Activated CD4-positive, alpha-beta T cell treated with anti-CD3 and anti-CD28 coated beads, Interleukin-10, Interleukin-2, amounts not matched to agents 100 ng/mL and 50 ng/mL, durations not matched to agents 16 hours and 8 hours (primary cell): ENCODE measurements at regions not wholly inside any gene's neighbourhood (a gene's known extent, or its start where the extent isn't known, plus 50 kb on each side); places are given as distances from the start of the nearest gene placed in this dataset.
"Not testable (repeated sequence)": the region's sequence is repeated elsewhere in the genome, so short reads cannot be mapped to it uniquely, and the experiment has no call there.

ENCODE experiments used
- DNase-seq: peaks from one replicate; pipeline ENCODE4 v3.0.0-alpha.2; 2020

DNA sequence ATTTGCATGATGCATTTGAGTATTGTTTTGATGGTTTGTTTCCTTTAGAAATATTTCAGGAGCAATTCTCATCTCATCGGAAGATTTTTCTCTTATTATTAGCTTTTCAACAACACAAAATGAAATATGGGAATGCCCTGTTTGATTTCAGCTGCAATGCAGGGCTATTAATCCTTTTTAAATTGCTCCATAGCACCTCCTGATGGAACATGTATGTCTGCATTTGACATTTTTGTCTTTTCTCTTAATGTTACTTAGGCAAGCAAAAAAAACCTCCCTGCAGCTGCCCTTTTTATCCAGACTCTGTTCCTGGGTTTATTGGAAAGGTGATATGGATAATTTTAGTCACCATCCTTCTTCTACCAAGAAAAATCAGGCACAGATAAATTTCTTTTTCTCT lies 895.8 kb downstream of the RPS29 start:
- no peak for DNase-seq

DNA sequence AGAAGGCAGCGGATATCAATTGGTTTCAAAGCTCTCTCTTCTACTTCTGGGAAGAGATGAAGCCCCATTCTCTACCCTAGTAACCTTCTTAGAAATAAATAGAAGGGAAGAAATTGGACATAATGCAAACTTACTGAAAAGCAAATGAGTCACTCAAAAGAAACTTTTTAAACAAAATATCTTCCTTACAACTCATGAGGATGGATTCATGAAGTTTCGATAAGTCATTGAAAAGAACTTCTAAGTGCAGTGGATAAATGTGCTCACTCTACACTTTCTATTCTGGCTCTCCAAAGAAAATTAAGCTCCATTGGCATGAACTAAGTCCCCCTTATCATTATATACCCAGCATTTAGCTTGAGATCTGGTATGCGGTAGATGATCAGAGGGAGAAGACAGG lies 899.5 kb downstream of the RPS29 start:
- no peak for DNase-seq

GRCh38 chr14:48672506-48672905 lies 913.7 kb downstream of the RPS29 start:
- DNase-seq, result no peak

- DNase-seq, result no peak
Measured at GRCh38 chr14:48670939-48671338, 915.2 kb downstream of the RPS29 start.

DNA sequence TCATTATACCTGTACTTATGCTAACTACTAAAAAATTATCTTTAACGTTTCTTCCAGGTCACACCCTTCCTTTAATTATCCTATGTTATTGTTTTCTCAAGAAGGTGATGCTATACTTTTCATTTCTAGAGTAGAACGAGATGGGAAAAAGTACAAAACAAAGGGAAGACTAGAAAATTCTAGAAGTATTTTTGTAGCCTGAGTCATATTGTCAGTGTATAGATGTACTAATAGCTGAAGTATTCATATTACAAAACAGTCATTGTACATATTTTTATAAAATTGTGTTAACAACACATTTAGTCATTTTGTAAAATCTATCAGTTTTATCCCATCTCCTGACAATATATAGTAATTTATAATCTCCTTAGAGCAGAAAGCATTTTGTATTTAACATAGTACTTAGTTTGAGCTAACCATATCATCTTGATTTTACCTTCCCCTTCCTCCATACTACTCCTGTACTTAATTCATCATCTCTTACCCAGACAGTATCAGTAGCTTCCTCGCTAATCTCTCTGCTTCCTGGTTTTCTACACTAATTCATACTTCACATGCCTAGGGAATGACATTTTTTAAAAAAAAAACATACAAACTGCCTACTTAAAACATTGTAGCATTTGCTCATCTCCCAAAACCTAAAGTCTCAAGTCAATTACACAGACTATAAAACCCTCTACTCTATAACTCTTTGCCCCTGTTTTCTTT lies 920.9 kb downstream of the RPS29 start:
- DNase-seq, result no peak

- DNase-seq, result no peak
Measured at GRCh38 chr14:48643241-48643640, 942.9 kb downstream of the RPS29 start.

- no peak for DNase-seq
Measured at GRCh38 chr14:48628870-48629269, 953.5 kb upstream of the MDGA2 start.

DNA sequence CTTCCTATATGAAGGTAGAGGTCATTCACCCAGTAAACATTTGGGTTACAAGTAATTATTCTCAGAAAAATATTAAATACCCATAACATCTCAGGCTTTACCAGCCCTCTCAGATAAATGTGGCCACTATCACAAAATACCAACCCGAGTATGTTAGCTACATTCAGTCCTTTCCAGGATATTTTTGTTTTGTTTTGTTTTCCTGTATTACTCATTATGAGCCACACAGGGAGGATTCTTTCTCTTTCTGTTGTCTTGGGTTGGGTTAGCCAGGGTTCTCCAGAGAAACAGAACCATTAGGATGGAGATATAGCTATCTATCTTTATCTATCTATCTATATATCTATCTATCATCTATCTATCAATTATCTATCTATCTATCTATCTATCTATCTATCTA lies 947.6 kb upstream of the MDGA2 start:
- no peak for DNase-seq

GRCh38 chr14:48618057-48618456 lies 942.7 kb upstream of the MDGA2 start:
- no peak for DNase-seq

DNA sequence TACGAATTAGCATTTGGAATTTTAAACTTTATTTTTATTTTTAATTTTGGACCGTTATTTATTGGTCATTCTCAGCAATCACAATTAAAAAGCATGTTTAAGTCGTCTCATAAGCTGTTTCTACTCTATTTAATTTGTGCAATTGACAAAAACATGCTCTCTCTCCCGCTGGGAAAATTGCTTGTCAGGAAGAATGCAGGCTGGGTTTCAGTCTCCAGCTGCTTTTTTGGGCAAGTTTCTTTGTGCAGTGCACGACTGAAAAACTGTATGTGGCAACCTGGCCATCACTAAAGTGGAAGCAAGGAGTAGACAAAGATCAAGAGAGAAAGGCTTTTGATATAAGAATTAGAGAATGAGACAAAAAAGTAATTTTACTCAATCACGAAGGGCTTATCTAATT lies 941.5 kb upstream of the MDGA2 start:
- DNase-seq, result no peak

GRCh38 chr14:48615618-48616017 lies 940.2 kb upstream of the MDGA2 start:
- no peak for DNase-seq

- no peak for DNase-seq
Measured at GRCh38 chr14:48614003-48614402, 938.6 kb upstream of the MDGA2 start.

- not testable (repeated sequence) for DNase-seq
Measured at GRCh38 chr14:48606960-48607359, 931.6 kb upstream of the MDGA2 start.

- no peak for DNase-seq
Measured at GRCh38 chr14:48598458-48598857, 923.1 kb upstream of the MDGA2 start.

DNA sequence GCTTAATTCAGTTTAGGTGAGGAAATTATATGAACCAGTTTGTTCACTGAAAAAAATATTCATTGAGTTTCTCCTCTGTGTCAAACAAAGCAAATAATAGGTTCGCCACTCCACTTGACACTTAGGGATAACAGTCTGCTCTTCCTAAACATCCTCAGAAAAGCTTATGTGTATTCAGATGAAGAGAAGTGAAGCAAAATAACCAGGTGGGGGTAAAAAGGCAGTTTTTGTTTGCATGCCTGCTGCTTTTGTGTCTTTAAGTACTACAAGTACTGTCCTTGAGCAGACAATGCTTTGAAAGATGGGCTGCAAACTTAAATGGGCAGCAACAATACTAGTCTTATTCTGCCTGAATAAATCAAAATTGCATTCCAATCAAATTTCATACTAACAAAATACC lies 910.7 kb upstream of the MDGA2 start:
- DNase-seq, result no peak

GRCh38 chr14:48584031-48584430 lies 908.6 kb upstream of the MDGA2 start:
- DNase-seq, result no peak

- DNase-seq, result no peak
Measured at GRCh38 chr14:48582938-48583337, 907.5 kb upstream of the MDGA2 start.

- no peak for DNase-seq
Measured at GRCh38 chr14:48580692-48581091, 905.3 kb upstream of the MDGA2 start.

DNA sequence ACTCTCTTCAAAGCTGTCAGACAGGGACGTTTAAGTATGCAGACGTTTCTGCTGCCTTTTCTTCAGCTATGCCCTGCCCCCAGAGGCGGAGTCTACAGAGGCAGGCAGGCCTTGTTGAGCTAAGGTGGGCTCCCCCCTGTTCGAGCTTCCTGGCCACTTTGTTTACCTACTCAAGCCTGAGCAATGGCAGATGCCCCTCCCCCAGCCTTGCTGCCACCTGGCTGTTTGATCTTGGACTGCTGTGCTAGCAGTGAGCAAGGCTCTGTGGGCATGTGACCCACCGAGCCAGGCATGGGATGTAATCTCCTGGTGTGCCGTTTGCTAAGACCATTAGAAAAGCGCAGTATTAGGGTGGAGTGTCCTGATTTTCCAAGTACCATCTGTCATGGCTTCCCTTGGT lies 900.4 kb upstream of the MDGA2 start:
- DNase-seq, result no peak

DNA sequence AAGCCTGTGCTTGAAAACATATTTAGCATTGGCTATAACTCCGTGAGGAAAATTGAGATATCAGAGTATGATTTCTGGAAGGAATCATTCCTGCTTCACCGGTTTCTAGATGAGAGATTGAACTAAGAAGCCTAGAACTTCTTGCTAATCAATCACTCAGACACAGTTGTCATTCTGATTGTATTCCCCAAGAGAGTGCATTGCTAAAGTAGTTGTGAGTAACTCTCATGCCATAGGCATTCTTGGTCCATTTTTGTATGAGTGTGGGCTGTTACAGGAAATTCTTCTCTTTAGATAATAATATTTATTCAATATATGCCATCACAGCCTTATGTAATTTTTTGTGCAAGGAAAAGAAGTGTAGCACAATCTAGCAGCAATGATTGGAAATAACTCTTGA lies 893.3 kb upstream of the MDGA2 start:
- DNase-seq, result no peak

- no peak for DNase-seq
Measured at GRCh38 chr14:48568252-48568651, 892.8 kb upstream of the MDGA2 start.

DNA sequence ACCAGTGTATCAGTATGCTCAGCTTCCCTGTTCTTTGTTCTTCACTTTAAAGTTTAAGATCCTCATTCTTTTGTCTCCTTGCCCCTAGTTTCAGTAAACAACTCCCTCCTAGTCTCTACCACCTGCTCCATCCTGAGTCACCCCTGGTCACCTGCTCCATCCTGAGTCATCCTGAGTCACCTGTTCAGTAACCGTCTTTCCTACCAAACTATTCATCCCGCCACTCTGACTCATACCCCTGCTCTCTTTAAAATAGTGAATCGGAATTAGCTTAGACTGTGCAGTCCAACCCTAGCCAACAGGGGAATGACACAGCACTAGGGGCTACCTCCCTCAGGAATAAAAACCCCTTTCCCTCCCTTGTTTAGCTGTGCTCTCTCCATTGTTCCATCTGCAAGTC lies 888.1 kb upstream of the MDGA2 start:
- DNase-seq, result no peak

GRCh38 chr14:48561438-48561837 lies 886.0 kb upstream of the MDGA2 start:
- not testable (repeated sequence) for DNase-seq

- no peak for DNase-seq
Measured at GRCh38 chr14:48560421-48560820, 885.0 kb upstream of the MDGA2 start.

GRCh38 chr14:48553443-48553842 lies 878.0 kb upstream of the MDGA2 start:
- no peak for DNase-seq

DNA sequence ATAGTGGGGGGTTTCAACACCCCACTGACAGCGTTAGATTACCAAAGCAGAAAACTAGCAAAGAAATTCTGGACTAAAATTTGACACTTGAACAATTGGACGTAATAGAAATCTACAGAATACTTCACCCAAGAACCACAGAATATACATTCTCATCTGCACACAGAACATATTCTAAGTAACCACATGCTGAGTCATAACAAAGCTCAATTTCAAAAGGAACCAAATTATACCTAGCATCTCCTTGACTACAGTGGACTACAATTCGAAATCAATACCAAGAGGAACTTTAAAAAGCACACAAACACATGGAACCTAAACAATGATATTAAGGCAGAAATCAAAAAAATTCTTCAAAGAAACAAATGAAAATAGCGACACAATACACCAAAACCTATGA lies 871.6 kb upstream of the MDGA2 start:
- DNase-seq, result no peak
